PC-9 (cell line): ENCODE measurements at regions not wholly inside any gene's neighbourhood (a gene's known extent, or its start where the extent isn't known, plus 50 kb on each side); places are given as distances from the start of the nearest gene placed in this dataset.

ENCODE experiments used
- BruUV-seq: library from RNA; stranded (reverse); fragments of 400-500 nt; replicated peaks from 2 replicates; lab custom pipeline; 2021; lab: Mats Ljungman, UMichigan
- CTCF ChIA-PET: fragments of 300-600 bp; sonication (Branson Sonifier 250); formaldehyde crosslinking; loops from one replicate; lab custom pipeline; 2022; ENCODE audit warnings: antibody characterized with exemption; lab: Charles Lee
- POLR2A ChIA-PET: fragments of 300-600 bp; sonication (Branson Sonifier 250); formaldehyde crosslinking; loops from one replicate; lab custom pipeline; 2022; ENCODE audit warnings: antibody characterized with exemption; ENCODE audit not compliant: unreplicated experiment; lab: Charles Lee
- DNase-seq, 2 experiments: peaks; one replicate each; pipeline versions ENCODE4 v3.0.0 to v3.0.0-alpha.2; 2015 to 2022; ENCODE audit warnings: mixed read lengths in 1 of 2
- H2AFZ ChIP-seq: fragments of 200-600 bp; sonication (generic); 2 replicates; pipeline ENCODE4 v1.8.1; 2017; ENCODE audit warnings: antibody characterized with exemption
- H3F3A ChIP-seq: fragments of 200-600 bp; sonication (generic); 2 replicates; pipeline ENCODE4 v1.8.1; 2017; ENCODE audit warnings: antibody characterized with exemption, mild to moderate bottlenecking, low read depth; ENCODE audit not compliant: insufficient read depth
- H3K27ac ChIP-seq: fragments of 200-600 bp; sonication (generic); 2 replicates; pipeline ENCODE4 v1.6.1; 2016; ENCODE audit warnings: mixed run types
- H3K27me3 ChIP-seq: fragments of 200-600 bp; sonication (generic); 2 replicates; pipeline ENCODE4 v1.6.1; 2016; ENCODE audit warnings: low read depth, mixed run types; ENCODE audit not compliant: insufficient read depth
- H3K36me3 ChIP-seq: fragments of 200-600 bp; sonication (generic); 2 replicates; pipeline ENCODE4 v1.6.1; 2016; ENCODE audit warnings: low read depth, mixed run types
- H3K4me1 ChIP-seq: fragments of 200-600 bp; sonication (generic); replicated peaks from 2 replicates; pipeline ENCODE4 v1.6.1; 2016; ENCODE audit warnings: mixed run types; ENCODE audit not compliant: insufficient read depth
- H3K4me2 ChIP-seq: fragments of 200-600 bp; sonication (generic); 2 replicates; pipeline ENCODE4 v1.6.1; 2017; ENCODE audit warnings: mixed run types
- H3K4me3 ChIP-seq: fragments of 200-600 bp; sonication (generic); 2 replicates; pipeline ENCODE4 v1.6.1; 2016; ENCODE audit warnings: mixed run types
- H3K79me2 ChIP-seq: fragments of 200-600 bp; sonication (generic); 2 replicates; pipeline ENCODE4 v1.6.1; 2017; ENCODE audit warnings: low read depth, mixed run types
- H3K9me2 ChIP-seq: fragments of 200-600 bp; sonication (generic); 2 replicates; pipeline ENCODE4 v1.8.1; 2017; ENCODE audit warnings: mild to moderate bottlenecking; ENCODE audit not compliant: insufficient read depth
- H3K9me3 ChIP-seq: fragments of 200-600 bp; sonication (generic); 2 replicates; pipeline ENCODE4 v1.8.1; 2016; ENCODE audit warnings: low read depth; ENCODE audit not compliant: insufficient read depth
- H4K20me1 ChIP-seq: fragments of 200-600 bp; sonication (generic); 2 replicates; pipeline ENCODE4 v1.8.1; 2017; ENCODE audit not compliant: insufficient read depth
- CTCF ChIP-seq: fragments of 200-600 bp; sonication (generic); conservative IDR thresholded peaks from 2 replicates; pipeline ENCODE4 v1.6.1; 2017; ENCODE audit warnings: mixed run types, antibody characterized with exemption, mild to moderate bottlenecking, moderate library complexity
- EZH2 ChIP-seq: fragments of 200-600 bp; sonication (generic); IDR thresholded peaks from 2 replicates; pipeline ENCODE4 v1.8.0; 2017; ENCODE audit warnings: antibody characterized with exemption, low read depth
- intact Hi-C: fragments of 100-400 bp; cut with micrococcal nuclease; formaldehyde crosslinking; loops from one replicate; pipeline ENCODE4 v1.10.0; 2022; ENCODE audit not compliant: unreplicated experiment

GRCh38 chr3:106533093-106533787 lies 664.4 kb upstream of the CBLB start:
- Histone ChIP-seq H3K4me1 (no peaks in the 10 kb centered on the region), H3K4me3 (no peak overlapping the region), H3K9me2 (no peaks in the 10 kb centered on the region), H3K27ac (no peak overlapping the region), H4K20me1 (no peaks in the 10 kb centered on the region), H3K36me3 (no peaks in the 10 kb centered on the region), H3F3A (no peaks in the 10 kb centered on the region), H2AFZ (no peak overlapping the region), H3K79me2 (no peaks in the 10 kb centered on the region), H3K4me2 (no peak overlapping the region), H3K9me3 (no peaks in the 10 kb centered on the region; the same call in 1 of the 2 replicates), H3K27me3 (no peaks in the 10 kb centered on the region)
- TF ChIP-seq EZH2 (no peak), CTCF (no peak)
- BruUV-seq = no TSS peak
- POLR2A ChIA-PET = no interaction called here
- intact Hi-C loops = no loop called here
- CTCF ChIA-PET = no interaction called here
- no peak for DNase-seq

DNA sequence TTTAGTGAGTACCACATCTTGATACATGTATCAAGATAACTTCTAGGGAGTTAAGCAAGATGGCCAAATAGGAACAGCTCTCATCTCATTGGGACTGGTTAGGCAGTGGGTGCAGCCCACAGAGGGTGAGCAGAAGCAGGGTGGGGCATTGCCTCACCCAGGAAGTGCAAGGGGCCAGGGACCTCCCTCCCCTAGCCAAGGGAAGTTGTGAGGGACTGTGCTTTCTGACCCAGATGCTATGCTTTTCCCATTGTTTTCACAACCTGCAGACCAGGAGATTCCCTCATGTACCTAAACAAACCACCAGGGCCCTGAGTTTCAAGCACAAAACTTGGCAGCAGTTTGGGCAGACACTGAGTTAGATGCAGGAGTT lies 665.0 kb upstream of the CBLB start:
- no peaks in the 10 kb centered on the region for H3K36me3 ChIP-seq
- no peak overlapping the region for H3K4me2 ChIP-seq
- no peaks in the 10 kb centered on the region for H3K27me3 ChIP-seq
- intact Hi-C loops = no loop called here
- ChIA-PET POLR2A (interaction anchor here (0.7 kb wide), 1 partner anchor 15 kb away, joined by 3 read pairs; no protein-coding TSS in a partner anchor), CTCF (no interaction called here)
- no TSS peak for BruUV-seq
- H3K79me2 ChIP-seq = no peaks in the 10 kb centered on the region
- DNase-seq = no peak
- no peaks in the 10 kb centered on the region for H3K4me1 ChIP-seq
- H3K9me3 ChIP-seq = no peaks in the 10 kb centered on the region; the same call in 1 of the 2 replicates
- TF ChIP-seq CTCF = no peak
- TF ChIP-seq EZH2 = no peak
- H2AFZ ChIP-seq = 0 out of 2 replicates have a peak overlapping the region, but pooled peaks have one; percentile 39
- H3K9me2 ChIP-seq = no peaks in the 10 kb centered on the region
- H4K20me1 ChIP-seq = no peaks in the 10 kb centered on the region
- no peaks in the 10 kb centered on the region for H3F3A ChIP-seq
- H3K4me3 ChIP-seq = no peak overlapping the region
- no peak overlapping the region for H3K27ac ChIP-seq

GRCh38 chr3:106534206-106534605 lies 665.4 kb upstream of the CBLB start:
- Histone ChIP-seq H3K4me1 (no peaks in the 10 kb centered on the region), H2AFZ (0 out of 2 replicates have a peak overlapping the region, but pooled peaks have one; percentile 39), H3K4me3 (no peak overlapping the region), H3K27me3 (no peaks in the 10 kb centered on the region), H4K20me1 (no peaks in the 10 kb centered on the region), H3F3A (no peaks in the 10 kb centered on the region), H3K9me2 (no peaks in the 10 kb centered on the region), H3K79me2 (no peaks in the 10 kb centered on the region), H3K27ac (no peak overlapping the region), H3K4me2 (no peak overlapping the region), H3K9me3 (no peaks in the 10 kb centered on the region; the same call in 1 of the 2 replicates), H3K36me3 (no peaks in the 10 kb centered on the region)
- no TSS peak for BruUV-seq
- TF ChIP-seq CTCF (no peak), EZH2 (no peak)
- ChIA-PET POLR2A (interaction anchor here (0.7 kb wide), 1 partner anchor 16 kb away, joined by 3 read pairs; no protein-coding TSS in a partner anchor), CTCF (no interaction called here)
- intact Hi-C loops = no loop called here
- DNase-seq = peak; percentile 41 to 44
